ENCODE measurements at regions not wholly inside any gene's neighbourhood (a gene's known extent, or its start where the extent isn't known, plus 50 kb on each side); places are given as distances from the start of the nearest gene placed in this dataset.

DNA sequence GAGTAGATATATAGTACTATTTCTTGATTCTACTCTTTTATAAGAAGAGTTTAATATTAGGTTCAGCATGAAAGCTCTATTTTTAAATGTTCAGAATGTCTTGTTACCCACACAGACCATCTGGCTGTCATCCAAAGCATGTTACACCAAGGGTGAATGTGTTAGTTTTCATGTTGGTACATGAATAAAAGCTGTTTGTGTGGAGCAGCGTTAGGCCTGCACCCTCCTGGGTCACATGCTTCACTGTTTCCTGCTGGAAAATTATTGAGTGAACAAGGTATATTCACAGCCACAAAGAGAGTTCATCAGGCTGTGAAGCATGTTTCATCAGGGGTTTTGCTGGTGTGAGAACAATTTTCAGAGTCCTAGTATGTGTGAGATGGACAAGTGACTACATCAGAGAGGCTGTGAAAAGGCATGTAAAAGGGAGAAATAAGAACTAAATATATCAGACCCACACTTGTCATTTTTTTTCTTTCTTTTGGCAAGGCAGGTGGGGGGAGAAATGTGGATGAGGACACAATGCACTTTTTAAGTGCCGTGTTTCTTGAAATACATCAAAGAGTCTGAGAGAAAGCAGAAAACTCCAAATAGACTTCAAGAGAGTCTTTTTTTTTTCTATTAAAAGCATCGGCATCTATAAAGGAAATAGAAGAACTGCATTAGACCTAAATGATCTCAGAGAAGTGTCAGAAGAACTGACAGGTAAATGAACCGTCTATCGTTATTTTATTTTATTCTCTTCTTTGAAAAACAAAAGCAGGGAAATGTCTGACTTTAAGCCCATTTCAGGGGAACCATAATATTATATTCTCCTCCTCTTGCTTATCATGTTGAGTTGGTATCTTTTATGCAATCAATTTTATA is 2429.7 kb downstream of the PCDH7 start:
- DNase-seq = no peak

DNA sequence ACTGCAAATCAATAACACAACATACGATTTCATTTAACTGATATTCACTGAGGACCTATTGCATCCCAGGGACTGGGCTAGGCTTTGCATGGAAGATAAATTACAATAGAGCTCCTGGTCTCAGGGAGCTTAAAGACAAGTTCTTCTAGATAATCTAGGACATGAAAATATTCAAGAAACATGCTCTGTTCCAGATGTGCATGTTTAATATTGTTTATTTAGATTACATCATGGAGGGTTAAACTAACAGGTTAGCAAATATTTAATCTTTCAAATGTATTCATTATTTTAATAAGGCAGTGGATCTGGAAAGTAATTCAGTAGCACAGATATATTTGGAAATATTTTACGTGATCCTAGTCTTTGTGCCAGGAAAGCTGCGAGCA is 2430.3 kb downstream of the PCDH7 start:
- no peak for DNase-seq

DNA sequence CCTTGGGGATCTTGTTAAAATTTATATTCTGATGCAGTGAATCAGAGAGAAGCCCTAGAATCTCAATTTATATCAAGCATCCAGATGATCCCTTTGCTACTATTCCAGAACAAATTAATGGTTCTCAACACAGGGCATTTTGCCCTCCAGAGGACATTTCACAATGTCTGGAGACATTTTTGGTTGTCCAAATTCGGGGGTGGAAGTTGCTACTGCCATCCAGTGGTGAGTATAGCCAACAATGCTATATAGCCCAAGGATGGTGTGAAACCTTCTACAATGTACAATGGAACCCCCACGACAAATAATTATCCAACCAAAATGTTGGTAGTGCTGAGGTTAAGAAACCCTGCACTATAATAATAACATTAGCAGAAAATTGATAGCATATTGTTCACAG is 2440.0 kb downstream of the PCDH7 start:
- no peak for DNase-seq

DNA sequence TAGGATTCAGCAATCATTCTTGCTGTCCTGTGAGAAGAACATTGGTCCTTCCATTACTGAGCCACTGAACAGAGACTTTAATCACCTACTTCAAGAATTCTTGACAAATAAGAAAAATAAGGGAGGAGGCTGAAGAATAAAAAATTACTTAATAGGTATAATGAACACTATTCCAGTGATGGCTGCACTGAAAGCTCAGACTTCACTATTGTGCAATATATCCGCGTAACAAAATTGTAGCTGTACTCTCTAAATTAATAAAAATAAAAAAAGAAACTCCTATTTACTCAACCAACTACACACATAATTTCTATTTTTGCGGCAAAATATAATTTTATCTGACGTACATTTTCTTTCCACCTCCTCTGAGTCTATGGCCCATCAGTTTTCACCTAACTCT is 2441.0 kb downstream of the PCDH7 start:
- no peak for DNase-seq

DNA sequence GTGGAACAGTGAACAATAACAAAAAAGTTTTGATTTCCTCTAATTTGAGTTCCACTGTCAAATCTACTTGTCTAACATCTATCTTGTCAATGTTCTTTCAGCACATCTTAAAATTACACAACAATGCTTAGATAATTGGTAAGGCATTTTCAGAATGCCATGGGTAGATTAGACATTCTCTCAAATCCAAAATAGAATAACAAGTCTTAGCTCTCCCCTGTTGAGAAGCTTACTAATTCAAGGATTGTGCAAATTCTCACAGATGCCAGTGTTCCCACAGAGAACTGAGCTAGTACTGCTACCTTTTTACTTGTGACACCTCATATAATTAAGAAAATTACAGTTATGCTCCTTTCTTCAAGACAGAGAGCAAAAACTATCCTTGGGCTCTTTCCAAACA is 2442.0 kb downstream of the PCDH7 start:
- no peak for DNase-seq

DNA sequence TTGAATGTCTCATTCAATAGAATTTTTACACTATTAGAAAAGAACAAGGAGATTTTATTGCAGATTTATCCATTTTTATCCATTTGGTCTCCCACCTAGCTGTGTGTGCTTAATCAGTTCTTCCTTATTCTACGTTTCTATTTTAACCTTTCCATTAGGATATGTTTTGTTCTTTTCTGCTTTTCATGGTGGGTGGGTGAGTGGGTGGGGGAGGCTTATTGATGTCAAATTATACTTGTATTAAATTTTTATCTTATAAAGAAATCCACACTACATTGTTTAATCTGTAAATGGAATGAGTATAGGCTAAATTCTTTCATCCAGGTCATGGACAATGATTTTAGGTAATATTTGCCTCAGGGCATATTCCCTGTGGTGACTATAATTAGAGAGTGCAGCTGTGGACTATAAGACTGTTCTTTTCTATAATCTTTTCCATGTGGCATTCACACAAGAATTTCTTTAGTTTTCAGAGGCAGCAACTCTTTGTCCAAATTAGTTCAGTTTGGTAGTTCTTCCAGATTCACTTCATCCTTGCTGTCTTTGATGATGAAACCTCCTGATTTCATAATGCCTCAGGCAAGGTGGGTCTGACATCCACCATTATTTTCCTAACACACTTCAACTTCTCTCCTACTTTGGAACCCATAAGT is 2451.8 kb downstream of the PCDH7 start:
- DNase-seq = no peak

DNA sequence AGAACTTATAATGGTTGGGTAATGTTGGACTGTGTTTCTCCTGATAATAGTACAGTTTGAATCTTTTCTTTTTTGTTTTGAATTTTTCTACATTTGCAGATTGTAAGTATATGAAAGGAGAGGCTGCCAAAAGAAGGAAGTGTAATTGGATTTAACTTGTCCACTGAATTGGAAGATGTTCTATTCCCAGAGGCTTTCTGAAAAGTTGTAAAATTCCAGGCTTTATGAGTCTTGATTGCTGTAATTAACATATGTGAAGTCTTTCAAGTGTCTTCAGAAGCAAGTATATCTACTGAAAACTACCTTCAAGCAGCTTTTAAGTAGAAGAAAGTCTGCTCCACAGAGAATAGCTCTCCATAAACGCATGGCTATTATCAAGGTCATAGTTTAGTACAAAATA is 2456.4 kb downstream of the PCDH7 start:
- no peak for DNase-seq

DNA sequence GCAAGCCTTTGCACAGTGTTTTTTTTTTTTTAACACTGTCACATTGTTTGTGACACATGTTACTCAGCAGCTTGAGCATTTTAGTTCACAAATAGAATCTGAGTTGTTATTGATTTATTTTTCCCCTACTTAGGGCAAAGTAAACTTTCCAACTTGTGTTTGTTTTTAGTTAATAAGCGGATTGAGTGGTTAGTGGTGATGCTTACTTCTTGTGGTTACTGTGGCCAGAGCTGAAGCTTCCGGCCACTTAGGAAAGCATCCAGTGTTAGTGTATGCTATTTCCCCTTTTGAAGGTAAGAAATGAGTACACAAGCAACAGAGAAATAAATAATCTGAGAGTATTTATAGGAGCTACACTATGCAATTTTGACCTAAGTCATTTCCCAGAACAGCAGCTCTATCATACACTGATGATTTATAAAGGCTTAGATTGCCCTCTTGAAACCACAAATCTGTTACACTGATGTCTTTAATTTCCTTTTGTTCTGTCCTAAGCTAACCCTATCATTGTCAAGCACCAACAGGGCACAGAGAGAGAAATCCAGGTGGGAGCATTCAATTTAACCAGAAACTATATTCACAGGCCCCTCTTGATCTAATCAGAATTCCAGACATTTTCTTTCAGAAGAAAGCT is 2464.6 kb downstream of the PCDH7 start:
- no peak for DNase-seq

DNA sequence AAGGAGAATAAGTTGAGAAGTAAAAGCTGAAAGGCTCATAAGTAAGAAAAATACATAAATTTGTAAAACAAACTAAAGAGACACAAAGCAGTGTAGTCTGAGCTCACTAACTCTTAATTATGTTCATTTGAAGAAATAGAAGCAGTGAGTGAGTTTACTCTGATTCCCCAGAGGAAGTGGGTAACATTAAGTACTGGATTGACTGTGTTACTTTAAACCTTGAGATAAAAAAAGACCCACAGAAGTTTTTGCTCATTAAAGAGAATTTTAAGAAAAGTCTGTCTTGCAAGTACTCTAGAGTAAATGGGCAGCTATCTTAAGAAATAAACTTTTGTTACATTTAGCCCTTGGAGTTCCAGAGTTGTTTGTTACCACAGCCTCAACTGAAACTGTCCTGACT is 2466.9 kb downstream of the PCDH7 start:
- DNase-seq = no peak

DNA sequence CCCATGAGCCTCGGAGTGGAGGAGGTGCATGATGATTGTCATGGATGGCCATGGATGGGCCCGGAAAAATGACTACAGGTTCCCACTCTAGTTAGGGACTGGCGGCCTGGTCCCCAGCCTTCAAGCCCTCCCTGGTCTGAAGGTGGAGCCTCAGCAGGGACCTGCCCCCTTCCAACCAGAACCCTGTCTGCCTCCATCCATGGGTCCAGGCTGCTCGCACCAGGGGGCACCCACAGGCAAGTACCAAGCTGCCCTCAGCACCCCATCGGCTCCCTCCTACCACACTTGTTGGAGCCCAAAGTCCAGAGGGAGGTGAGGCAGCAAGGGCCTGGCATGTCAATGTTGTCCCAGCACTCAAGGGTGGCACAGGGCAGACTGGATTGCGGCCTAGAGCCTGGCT is 2468.6 kb downstream of the PCDH7 start:
- DNase-seq = no peak

DNA sequence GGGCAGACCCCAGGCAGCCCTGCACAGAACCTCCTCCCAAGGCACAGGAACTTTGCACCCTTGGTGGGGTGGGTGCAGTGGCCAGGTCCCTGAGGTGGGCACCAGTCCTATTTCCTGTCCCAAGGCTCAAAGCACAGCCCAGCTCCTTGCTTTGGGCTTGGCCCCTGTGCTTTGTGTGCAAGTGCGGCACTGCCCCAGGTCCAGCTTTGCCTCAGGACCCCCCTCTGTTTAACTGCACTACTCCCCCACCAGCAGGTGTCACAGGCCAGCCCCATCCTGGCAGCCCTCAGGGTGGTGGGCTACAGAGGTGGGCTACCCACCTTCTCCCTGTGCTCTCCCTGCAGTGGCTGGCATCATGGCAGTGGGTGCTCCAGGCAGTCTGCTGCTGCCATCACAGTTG is 2469.0 kb downstream of the PCDH7 start:
- DNase-seq = no peak

DNA sequence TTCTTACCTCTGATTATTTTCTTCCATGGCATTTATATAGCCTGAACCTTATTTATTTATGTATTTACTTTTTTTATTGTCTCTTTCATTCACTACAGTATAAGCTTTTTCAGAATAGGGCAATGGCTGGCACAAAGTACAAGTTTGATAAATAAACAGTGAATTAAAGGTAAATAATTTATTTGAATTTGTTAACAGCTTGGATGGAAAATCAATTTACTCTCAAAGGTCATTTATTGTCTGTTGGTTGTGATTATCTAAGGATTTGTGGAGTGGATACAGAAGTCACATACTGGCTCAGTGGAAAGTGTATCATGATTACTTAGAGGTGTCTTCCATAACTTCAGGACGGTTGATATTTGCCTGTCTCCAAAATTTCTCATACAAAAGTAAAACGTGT is 2472.9 kb downstream of the PCDH7 start:
- no peak for DNase-seq

DNA sequence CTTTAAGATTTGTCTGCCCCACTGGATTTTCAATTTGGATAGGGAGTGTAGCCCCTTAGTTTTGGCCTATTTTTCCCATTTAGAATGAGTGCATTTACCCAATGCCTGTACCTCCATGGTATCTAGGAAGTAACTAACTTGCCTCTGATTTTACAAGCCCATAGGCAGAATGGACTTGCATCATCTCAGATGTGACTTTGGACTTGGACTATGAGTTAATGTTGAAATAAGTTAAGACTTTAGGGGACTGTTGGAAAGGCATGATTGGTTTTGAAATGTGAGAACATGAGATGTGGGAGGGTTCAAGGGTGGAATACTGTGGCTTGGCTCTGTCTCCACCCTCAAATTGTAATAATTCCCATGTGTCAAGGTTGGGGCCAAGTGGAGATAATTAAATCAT is 2480.2 kb downstream of the PCDH7 start:
- DNase-seq = no peak

DNA sequence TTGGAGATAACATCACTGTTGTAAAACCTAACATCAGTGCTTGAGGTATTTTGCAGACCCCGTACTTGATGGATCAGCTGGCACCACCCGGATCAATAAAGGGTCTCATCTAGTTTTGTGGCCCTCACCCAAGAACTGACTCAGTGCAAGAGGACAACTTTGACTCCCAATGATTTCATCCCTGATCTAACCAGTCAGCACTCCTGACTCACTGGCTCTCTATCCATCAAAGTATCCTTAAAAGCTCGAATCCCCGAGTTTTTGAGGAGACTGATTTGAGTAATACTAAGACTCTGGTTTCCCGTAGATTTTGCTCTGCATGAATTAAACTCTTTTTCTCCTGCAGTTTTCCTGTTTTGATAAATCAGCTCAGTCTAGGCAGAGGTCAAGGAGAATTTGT is 2498.1 kb downstream of the PCDH7 start:
- no peak for DNase-seq

DNA sequence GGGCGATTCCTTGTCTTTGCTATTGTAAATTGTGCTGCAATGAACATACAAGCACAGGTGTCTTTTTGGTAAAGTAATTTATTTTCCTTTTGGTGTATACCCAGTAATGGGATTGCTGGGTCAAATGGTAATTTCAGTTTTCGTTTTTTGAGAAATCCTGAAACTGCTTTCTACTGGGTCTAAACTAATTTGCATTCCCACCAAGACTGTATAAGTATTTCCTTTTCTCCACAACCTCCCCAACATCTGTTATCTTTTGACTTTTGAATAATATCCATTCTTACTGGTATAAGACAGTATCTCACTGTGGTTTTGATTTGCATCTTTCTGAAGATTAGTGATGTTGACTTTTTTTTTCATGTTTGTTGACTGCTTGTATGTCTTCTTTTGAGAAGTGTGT is 2506.0 kb downstream of the PCDH7 start:
- DNase-seq = no peak

DNA sequence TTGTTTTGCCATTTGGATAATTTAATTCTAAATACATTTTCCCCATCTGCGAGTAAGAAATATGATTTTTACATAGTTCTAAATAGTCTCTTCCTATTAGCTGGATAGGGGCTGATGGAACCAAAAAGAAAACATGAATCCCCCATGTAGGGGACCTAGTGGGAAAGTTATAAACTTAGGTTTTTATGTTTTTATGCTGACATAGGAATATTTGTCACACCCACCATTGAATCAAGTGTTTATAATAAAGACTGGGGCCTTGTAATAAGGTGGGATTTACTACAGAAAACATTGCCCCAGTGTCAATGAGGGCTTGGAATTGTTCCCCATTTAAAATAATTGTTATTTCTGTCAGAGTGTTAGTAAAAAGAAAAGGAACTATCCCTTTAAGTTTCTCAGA is 2506.6 kb downstream of the PCDH7 start:
- no peak for DNase-seq

DNA sequence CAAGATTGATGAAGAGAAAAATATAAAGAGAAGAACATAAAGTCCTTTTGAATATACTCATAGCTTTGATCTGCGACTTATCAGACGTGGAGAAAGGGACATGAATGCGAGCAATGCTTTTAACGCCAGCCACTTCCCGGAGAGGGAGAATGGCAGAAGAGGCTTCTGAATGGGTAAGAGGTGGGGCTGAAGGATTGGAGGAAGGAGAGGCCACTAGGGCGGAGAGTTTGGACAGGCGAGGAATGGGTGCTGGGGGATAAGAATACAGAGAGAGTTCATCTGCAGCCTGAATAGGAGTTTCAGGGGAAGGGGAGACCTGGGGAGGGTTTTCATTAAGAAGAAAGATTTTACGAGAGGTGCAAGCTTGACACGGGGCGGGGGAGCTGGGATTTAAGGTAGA is 2534.9 kb downstream of the PCDH7 start:
- no peak for DNase-seq

DNA sequence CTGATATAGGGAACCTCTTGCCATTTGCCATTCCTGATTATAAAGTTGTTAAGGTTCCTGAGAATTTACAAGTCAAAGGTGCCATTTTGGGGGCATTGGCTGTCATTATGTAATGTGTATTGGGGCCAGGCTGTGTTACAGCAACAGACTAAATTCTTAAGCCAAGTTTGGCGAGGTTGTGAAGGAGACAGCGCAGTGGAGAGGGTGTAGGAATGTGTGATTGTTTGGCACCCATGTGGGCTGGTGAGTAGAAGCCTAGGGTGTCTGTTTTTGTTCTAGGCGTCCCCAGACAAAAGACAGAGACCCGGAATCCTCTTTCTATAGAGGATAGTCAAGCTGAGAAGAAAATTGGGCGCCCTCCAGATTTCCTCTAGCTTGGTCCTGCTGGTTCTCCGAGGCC is 2535.3 kb downstream of the PCDH7 start:
- no peak for DNase-seq

DNA sequence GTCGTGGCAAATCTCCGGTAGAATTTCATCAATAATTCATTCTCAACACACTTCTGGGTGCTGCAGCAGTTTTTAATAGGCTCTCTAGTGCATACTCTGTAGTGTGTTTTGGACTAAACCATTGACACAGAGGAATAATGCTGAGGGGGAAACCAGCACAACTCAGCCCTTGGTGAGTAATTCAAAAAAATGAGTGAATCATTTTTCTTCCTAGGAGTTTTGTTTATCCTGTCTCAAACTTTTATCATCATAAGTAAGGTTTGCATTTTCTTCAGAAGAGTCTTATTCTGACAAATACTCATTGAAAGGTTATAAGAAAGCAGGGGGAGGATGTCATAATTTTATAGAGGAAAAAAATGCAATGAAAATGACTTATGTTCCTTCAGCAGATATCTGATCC is 2542.7 kb downstream of the PCDH7 start:
- no peak for DNase-seq

DNA sequence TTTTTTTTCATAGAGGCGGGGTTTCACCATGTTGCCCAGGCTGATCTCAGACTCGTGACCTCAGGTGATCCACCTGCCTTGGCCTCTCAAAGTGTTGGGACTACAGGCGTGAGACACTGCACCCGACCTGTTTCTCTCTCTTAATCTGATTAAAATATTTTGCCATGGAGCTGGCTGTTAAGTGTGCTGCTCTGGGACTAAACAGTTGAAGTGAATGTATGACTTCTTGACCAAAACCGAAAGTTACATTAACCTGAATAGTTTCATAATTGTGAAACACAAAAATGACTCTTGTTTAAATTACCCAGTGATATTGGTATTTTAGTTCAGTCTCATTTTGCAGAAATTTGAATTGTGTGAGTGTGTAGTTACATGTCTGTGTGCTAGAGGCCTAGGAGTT is 2548.6 kb downstream of the PCDH7 start:
- no peak for DNase-seq

DNA sequence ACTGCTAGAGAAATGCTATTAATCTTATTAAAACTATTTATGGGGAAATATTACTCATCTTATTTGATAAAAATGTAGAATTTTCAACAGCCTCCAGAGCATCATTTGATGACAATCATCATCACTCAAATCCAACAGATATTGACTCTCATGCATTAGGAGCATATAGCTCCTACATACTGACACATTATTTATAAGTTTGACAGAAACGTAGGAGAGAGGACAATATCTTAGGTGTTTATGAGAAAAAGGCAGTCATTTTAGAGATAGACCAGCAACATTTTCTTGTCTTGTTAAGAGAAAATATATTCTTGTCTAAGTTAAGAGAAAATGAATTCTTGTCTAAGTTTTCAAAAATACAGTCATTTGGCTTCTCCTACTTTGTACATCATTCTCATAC is 2550.2 kb downstream of the PCDH7 start:
- no peak for DNase-seq

DNA sequence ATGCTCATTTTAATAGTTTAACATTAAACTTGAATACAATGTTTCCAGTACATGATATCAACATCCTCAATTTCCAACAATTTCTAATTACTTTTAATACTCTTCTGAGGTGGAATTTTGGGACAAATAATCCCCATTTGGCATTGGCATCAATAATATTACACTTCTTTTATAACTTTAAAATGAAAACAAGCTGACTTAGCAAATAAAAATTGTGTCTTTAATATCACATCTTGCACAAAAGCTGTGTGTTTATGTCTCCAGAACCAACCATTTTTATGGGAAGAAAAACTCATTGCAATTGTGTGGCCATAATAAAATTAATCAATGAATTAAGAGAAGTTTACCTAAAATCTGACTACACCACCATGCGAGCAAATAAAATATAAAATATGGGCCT is 2552.6 kb downstream of the PCDH7 start:
- no peak for DNase-seq

DNA sequence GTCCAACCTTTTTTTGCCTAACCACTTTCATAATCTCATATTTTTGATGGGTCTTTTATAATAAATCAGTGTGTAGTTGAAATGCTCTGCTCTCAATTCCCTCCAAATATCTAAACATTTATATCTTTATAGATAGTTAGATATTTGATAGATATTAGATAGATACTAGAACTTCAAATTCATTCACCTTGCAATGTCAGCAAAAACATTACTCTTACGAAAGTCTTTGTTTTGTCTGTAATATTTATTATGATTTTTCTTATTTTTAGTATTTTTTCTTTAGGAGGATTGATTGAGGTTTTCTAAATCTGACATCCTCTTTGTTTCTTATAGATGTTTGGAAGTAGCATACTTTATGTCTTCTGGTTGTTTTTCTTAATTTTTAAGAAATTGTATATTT is 2563.6 kb downstream of the PCDH7 start:
- no peak for DNase-seq

DNA sequence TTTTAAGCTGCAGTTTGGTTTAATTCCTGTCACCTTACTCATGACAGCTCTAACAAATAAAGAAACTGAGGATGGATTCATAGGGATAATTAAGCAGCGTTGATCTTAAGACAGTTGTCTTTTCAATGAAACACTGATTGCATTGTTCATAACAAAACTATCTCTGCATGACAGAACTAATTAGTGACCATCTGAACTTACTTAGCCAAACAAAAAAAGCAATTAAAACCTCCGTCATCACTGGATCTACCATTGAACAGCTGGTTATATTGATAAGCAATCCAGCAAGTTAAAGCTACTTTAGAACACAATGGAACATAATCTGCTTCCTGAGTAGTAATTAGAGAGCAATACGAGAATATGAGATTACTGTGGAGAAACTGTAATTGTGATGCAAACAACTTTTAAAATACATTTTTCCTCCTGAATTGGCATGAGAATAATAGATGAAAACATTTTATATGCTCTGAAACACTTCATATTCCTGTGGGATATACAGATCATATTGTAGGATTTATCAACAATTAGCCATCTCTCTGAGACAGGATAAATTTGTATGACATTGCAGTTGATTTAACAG is 2576.8 kb downstream of the PCDH7 start:
- no peak for DNase-seq
